Activated B cell treated with CpG ODN at 0.5 μM for 24 hours (primary cell): ENCODE measurements at regions not wholly inside any gene's neighbourhood (a gene's known extent, or its start where the extent isn't known, plus 50 kb on each side); places are given as distances from the start of the nearest gene placed in this dataset.
"Not testable (repeated sequence)": the region's sequence is repeated elsewhere in the genome, so short reads cannot be mapped to it uniquely, and the experiment has no call there.

Experiments
- ATAC-seq: fragments of 200-7000 bp; cut with Tn5 transposase; one replicate; pipeline ENCODE4 v1.10.0; 2021; ENCODE audit warnings: low read depth, mild to moderate bottlenecking, moderate library complexity
- CTCF ChIA-PET: fragments of 350-600 bp; sonication (Branson Sonifier 250); formaldehyde crosslinking; loops from one replicate; lab custom pipeline; 2021; ENCODE audit warnings: antibody characterized with exemption; lab: Charles Lee
- POLR2A ChIA-PET: fragments of 350-600 bp; sonication (Branson Sonifier 250); formaldehyde crosslinking; loops from one replicate; lab custom pipeline; 2021; ENCODE audit warnings: antibody characterized with exemption; lab: Charles Lee
- DNase-seq: peaks from one replicate; pipeline ENCODE4 v3.0.0; 2022
- H3K27ac Mint-ChIP-seq: one replicate; pipeline ENCODE4 v1.8.0; 2020; ENCODE audit warnings: mixed read lengths
- H3K27me3 Mint-ChIP-seq: one replicate; pipeline ENCODE4 v1.8.0; 2021; ENCODE audit warnings: mixed read lengths
- H3K36me3 Mint-ChIP-seq: one replicate; pipeline ENCODE4 v1.8.0; 2021; ENCODE audit warnings: low read depth, mixed read lengths
- H3K4me1 Mint-ChIP-seq: one replicate; pipeline ENCODE4 v1.8.0; 2021; ENCODE audit warnings: mixed read lengths
- H3K4me3 Mint-ChIP-seq: one replicate; pipeline ENCODE4 v1.8.0; 2020; ENCODE audit warnings: mild to moderate bottlenecking, mixed read lengths
- H3K9me3 Mint-ChIP-seq: one replicate; pipeline ENCODE4 v1.8.0; 2020; ENCODE audit warnings: mixed read lengths
- intact Hi-C: fragments of 100-400 bp; cut with micrococcal nuclease; formaldehyde crosslinking; loops from one replicate; pipeline ENCODE4 v1.15.1; 2024

DNA sequence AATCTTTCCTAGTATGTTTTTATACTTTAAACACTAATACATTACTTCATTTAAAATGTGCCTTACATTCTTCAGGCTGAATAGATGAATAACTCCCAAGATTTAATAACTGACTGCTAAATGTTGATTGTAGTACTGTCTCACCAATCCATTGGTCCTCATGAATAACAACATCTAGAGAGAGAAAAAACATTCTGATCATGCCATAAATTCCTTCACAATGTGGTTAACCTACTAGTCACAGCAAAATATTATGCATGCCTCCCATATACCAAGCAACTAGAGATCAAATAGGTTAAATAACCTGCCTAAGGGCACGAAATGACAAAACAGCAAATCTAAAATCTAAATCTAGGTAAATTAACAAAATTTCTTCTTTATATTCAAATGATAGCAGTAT lies 66.2 kb downstream of the SYT15 start:
- H3K27ac Mint-ChIP-seq, ATAC-seq, CTCF ChIA-PET, DNase-seq, intact Hi-C loops, H3K9me3 Mint-ChIP-seq, H3K27me3 Mint-ChIP-seq, H3K36me3 Mint-ChIP-seq, POLR2A ChIA-PET, H3K4me3 Mint-ChIP-seq, H3K4me1 Mint-ChIP-seq: not testable (repeated sequence)

- H3K36me3 Mint-ChIP-seq, ATAC-seq, H3K9me3 Mint-ChIP-seq, H3K27ac Mint-ChIP-seq, CTCF ChIA-PET, intact Hi-C loops, H3K27me3 Mint-ChIP-seq, H3K4me3 Mint-ChIP-seq, POLR2A ChIA-PET, H3K4me1 Mint-ChIP-seq, DNase-seq: not testable (repeated sequence)
These were observed 67.2 kb downstream of the SYT15 start for GRCh38 chr10:46646132-46646531.

GRCh38 chr10:46650967-46651366 lies 72.0 kb downstream of the SYT15 start:
- H3K27me3 Mint-ChIP-seq, H3K4me3 Mint-ChIP-seq, H3K4me1 Mint-ChIP-seq, H3K27ac Mint-ChIP-seq, intact Hi-C loops, H3K9me3 Mint-ChIP-seq, POLR2A ChIA-PET, CTCF ChIA-PET, H3K36me3 Mint-ChIP-seq, ATAC-seq, DNase-seq: not testable (repeated sequence)

GRCh38 chr10:46657437-46657836 lies 78.5 kb downstream of the SYT15 start:
- H3K27ac Mint-ChIP-seq, H3K4me3 Mint-ChIP-seq, POLR2A ChIA-PET, H3K4me1 Mint-ChIP-seq, H3K36me3 Mint-ChIP-seq, H3K9me3 Mint-ChIP-seq, intact Hi-C loops, H3K27me3 Mint-ChIP-seq, DNase-seq, ATAC-seq, CTCF ChIA-PET: not testable (repeated sequence)

DNA sequence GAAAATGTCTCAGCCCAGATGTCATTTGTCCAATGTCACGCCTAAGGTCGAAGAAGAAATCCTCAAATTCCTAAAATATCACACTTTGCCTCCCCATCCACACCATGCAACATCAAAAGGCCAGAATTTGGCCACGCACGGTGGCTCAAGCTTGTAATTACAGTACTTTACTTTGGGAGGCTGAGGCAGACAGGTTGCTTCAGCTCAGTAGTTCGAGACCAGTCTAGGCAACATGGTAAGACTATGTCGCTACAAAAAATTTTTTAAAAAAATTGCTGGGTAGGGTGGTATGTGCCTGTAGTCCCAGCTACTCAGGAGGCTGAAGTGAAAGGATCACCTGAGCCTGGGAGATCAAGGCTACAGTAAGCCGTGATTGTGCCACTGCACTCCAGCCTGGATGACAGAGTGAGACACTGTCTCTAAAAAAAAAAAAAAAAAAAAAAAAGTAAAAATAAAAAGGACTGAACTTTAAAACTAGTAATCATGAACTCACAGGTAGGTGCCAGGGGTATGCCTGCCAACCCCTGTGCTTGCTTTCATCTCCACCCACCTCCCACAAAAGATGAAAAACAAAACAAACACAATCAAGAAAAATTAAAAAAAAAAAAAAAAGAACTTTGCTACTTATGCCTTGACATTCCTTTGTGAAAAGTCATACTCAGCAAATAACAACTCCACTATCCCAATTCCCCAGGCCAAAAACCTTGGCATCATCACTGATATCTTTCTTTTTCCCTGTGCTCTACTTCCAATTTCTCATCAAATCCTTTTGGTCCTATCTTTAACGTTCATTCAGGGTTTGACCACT lies 81.3 kb downstream of the SYT15 start:
- H3K27ac Mint-ChIP-seq, DNase-seq, H3K4me1 Mint-ChIP-seq, POLR2A ChIA-PET, CTCF ChIA-PET, H3K9me3 Mint-ChIP-seq, H3K27me3 Mint-ChIP-seq, H3K36me3 Mint-ChIP-seq, H3K4me3 Mint-ChIP-seq, intact Hi-C loops, ATAC-seq: not testable (repeated sequence)

- ATAC-seq, H3K27ac Mint-ChIP-seq, DNase-seq, H3K9me3 Mint-ChIP-seq, H3K4me3 Mint-ChIP-seq, POLR2A ChIA-PET, H3K36me3 Mint-ChIP-seq, CTCF ChIA-PET, H3K4me1 Mint-ChIP-seq, H3K27me3 Mint-ChIP-seq, intact Hi-C loops: not testable (repeated sequence)
These were observed 81.9 kb downstream of the SYT15 start for GRCh38 chr10:46660835-46661164.

DNA sequence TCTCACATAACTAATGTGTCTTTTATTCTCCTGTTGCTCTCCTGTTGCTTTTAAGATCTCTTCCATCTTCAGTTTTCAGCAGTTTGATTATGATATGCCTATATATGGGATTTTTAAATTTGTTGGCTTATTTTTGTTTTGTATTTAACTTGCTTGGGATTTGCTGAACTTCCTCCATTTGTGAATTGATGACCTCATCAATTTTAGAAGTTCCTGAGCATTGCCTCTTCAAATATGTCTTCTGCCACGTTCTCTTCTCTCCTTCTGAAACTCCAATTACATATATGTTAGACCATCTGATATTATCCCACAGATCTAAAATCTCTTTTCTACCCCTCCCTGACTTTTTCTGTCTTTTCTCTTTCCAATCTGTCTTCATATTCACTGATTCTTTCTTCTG lies 86.6 kb downstream of the SYT15 start:
- H3K36me3 Mint-ChIP-seq, DNase-seq, H3K4me3 Mint-ChIP-seq, H3K4me1 Mint-ChIP-seq, H3K27me3 Mint-ChIP-seq, H3K9me3 Mint-ChIP-seq, CTCF ChIA-PET, POLR2A ChIA-PET, ATAC-seq, intact Hi-C loops, H3K27ac Mint-ChIP-seq: not testable (repeated sequence)

DNA sequence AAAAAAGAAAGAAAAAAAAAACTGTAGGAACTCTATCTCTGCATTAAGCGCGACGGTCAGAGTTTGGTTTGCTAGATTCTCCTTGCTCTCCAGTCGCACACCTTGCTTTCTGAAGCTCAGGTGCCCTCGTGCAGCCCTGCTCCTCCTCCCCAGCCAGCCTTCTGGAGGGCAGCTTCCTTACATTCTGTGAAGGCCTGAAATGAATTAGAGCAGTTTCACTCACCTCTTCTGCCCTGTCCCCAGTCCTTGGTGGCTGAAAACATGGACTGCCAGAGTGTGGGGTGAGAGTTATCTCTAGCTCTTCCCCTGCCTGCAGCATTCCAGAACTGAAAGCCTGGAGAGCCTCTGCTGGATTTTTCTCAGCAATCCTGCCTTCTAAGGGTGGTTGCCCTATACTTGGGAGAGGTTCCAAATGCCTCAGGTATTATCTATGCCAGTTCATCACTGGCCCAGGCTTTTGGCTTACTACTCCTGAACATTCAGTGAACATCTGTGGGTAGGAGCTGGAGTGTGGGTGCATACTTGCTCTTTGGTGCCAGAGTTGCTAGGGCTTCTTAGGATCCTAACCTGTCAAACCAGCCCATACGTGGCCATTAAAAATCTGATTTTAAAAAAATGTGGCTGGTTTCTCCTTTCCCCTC lies 89.5 kb downstream of the SYT15 start:
- H3K36me3 Mint-ChIP-seq, H3K27ac Mint-ChIP-seq, H3K4me3 Mint-ChIP-seq, H3K9me3 Mint-ChIP-seq, H3K4me1 Mint-ChIP-seq, H3K27me3 Mint-ChIP-seq, CTCF ChIA-PET, ATAC-seq, POLR2A ChIA-PET, DNase-seq, intact Hi-C loops: not testable (repeated sequence)

DNA sequence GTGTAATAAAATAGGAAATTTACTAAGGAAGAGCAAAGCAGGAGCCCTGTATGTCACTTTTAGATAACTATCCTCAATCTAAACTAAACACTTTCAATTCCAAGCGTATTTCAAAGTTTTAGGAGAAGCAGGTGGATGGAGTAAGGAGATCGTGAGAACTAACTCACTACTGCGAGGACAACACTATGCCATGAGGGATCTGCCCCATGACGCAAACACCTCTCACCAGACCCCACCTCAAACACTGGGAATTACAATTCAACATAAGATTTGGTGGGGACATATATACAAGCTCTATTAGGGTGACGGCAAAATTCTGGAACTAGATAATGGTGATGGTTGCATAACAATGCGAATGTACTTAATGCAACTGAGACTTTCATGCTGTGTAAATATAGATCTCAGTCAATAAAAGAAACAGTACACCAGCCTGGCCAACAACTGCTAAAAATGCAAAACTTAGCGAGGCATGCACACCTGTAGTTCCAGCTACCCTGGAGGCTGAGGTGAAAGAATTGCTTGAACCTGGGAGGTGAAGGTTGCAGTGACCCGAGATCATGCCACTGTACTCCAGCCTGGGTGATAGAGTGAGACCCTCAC lies 99.0 kb downstream of the SYT15 start:
- ATAC-seq, H3K4me1 Mint-ChIP-seq, CTCF ChIA-PET, H3K36me3 Mint-ChIP-seq, POLR2A ChIA-PET, intact Hi-C loops, H3K4me3 Mint-ChIP-seq, DNase-seq, H3K9me3 Mint-ChIP-seq, H3K27ac Mint-ChIP-seq, H3K27me3 Mint-ChIP-seq: not testable (repeated sequence)

- DNase-seq, H3K4me1 Mint-ChIP-seq, H3K4me3 Mint-ChIP-seq, intact Hi-C loops, ATAC-seq, POLR2A ChIA-PET, H3K27ac Mint-ChIP-seq, H3K27me3 Mint-ChIP-seq, H3K36me3 Mint-ChIP-seq, CTCF ChIA-PET, H3K9me3 Mint-ChIP-seq: not testable (repeated sequence)
These were observed 112.5 kb downstream of the SYT15 start for GRCh38 chr10:46691397-46691796.

GRCh38 chr10:46693218-46693617 lies 114.3 kb downstream of the SYT15 start:
- CTCF ChIA-PET, ATAC-seq, POLR2A ChIA-PET: not testable (repeated sequence)

DNA sequence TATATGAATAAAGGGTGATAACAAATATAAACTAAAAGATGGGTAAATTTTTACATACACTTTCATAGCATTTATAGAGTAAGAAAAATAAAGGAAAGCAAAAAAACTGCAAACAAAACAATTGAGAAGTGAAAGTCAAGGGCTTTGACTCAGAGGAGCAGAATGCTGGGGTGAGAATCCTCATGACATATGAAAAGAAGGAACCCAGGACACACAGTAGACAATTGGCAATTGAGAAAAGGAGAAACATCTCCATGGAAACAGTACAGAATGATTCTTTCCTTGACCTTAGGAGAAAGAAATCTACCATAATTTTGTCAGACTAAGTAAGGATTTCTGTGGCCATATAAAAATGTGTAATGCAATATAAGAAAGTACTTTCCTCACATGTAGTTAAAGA lies 138.3 kb downstream of the SYT15 start:
- POLR2A ChIA-PET, H3K4me1 Mint-ChIP-seq, intact Hi-C loops, H3K4me3 Mint-ChIP-seq, H3K27ac Mint-ChIP-seq, CTCF ChIA-PET, H3K27me3 Mint-ChIP-seq, ATAC-seq, H3K9me3 Mint-ChIP-seq, H3K36me3 Mint-ChIP-seq, DNase-seq: not testable (repeated sequence)

More at GRCh38 chr10:46693218-46693617, 114.3 kb downstream of the SYT15 start:
- H3K36me3 Mint-ChIP-seq, H3K9me3 Mint-ChIP-seq, H3K4me3 Mint-ChIP-seq, H3K27me3 Mint-ChIP-seq, intact Hi-C loops, H3K4me1 Mint-ChIP-seq, H3K27ac Mint-ChIP-seq, DNase-seq: not testable (repeated sequence)
